GM12892 (cell line): ENCODE measurements at regions not wholly inside any gene's neighbourhood (a gene's known extent, or its start where the extent isn't known, plus 50 kb on each side); places are given as distances from the start of the nearest gene placed in this dataset.

ENCODE experiments used
- POLR2A ChIP-seq: IDR thresholded peaks from 2 replicates; pipeline ENCODE4 v1.6.1; 2011; ENCODE audit warnings: low read depth, low read length, control low read depth
- POLR2AphosphoS5 ChIP-seq: IDR thresholded peaks from 2 replicates; pipeline ENCODE4 v1.6.1; 2011; ENCODE audit warnings: low read depth, low read length, control low read depth
- TAF1 ChIP-seq: IDR thresholded peaks from 2 replicates; pipeline ENCODE4 v1.6.1; 2011; ENCODE audit warnings: low read depth, mild to moderate bottlenecking, control low read depth, low read length, borderline replicate concordance

GRCh38 chr14:86525673-86526072 is 995.7 kb downstream of the FLRT2 start:
- TF ChIP-seq POLR2A: no peak
- no peak for TF ChIP-seq POLR2AphosphoS5
- TF ChIP-seq TAF1: no peak
